A549 (cell line): ENCODE measurements at regions not wholly inside any gene's neighbourhood (a gene's known extent, or its start where the extent isn't known, plus 50 kb on each side); places are given as distances from the start of the nearest gene placed in this dataset.

ENCODE experiments used
- CBX2 ChIP-seq: fragments of 200-600 bp; sonication (generic); IDR thresholded peaks from 2 replicates; pipeline ENCODE4 v1.6.1; 2016; ENCODE audit warnings: low read depth, mild to moderate bottlenecking, borderline replicate concordance
- CHD2 ChIP-seq: fragments of 150-350 bp; IDR thresholded peaks from 2 replicates; pipeline ENCODE4 v1.6.1; 2014; ENCODE audit warnings: low read length; ENCODE audit not compliant: partially characterized antibody
- CHD4 ChIP-seq: fragments of 200-600 bp; sonication (generic); IDR thresholded peaks from 2 replicates; pipeline ENCODE4 v1.6.1; 2016; ENCODE audit warnings: antibody characterized with exemption, mild to moderate bottlenecking, borderline replicate concordance
- ESRRA ChIP-seq: fragments of 150-350 bp; IDR thresholded peaks from 2 replicates; pipeline ENCODE4 v1.6.1; 2014; ENCODE audit warnings: mild to moderate bottlenecking, low read length, borderline replicate concordance
- HOXA7 ChIP-seq: fragments of 250-450 bp; sonication (Bioruptor Pico); IDR thresholded peaks from 2 replicates; pipeline ENCODE4 v1.5.0; 2020; ENCODE audit warnings: mild to moderate bottlenecking, moderate library complexity
- JUN ChIP-seq, 2 experiments: fragments of >200 bp; sonication (Bioruptor Twin); formaldehyde crosslinking; IDR thresholded peaks; 2 replicates in 1 of 2; 3 replicates in 1 of 2; pipeline ENCODE4 v1.6.1; 2016 to 2017
- PHF8 ChIP-seq: fragments of 200-600 bp; sonication (generic); IDR thresholded peaks from 2 replicates; pipeline ENCODE4 v1.6.1; 2016; ENCODE audit warnings: low read depth, mild to moderate bottlenecking, antibody characterized with exemption, moderate library complexity, borderline replicate concordance
- POLR2A ChIP-seq: IDR thresholded peaks from 2 replicates; pipeline ENCODE4 v1.6.1; 2012; ENCODE audit warnings: mild to moderate bottlenecking, low read length
- ZFP36 ChIP-seq: fragments of 450-650 bp; IDR thresholded peaks from 2 replicates; pipeline ENCODE4 v1.6.1; 2014; ENCODE audit warnings: borderline replicate concordance; ENCODE audit not compliant: partially characterized antibody
- TF ChIP-seq, protein P1 (sequence below): fragments of >200 bp; sonication (Bioruptor Twin); formaldehyde crosslinking; IDR thresholded peaks from 3 replicates; pipeline ENCODE4 v1.5.1; 2016
- TF ChIP-seq, protein P2 (sequence below): fragments of 450-650 bp; IDR thresholded peaks from 2 replicates; pipeline ENCODE4 v1.6.1; 2014; ENCODE audit warnings: antibody characterized with exemption
- TF ChIP-seq, protein P3 (sequence below): IDR thresholded peaks from 2 replicates; pipeline ENCODE4 v1.6.1; 2012

DNA sequence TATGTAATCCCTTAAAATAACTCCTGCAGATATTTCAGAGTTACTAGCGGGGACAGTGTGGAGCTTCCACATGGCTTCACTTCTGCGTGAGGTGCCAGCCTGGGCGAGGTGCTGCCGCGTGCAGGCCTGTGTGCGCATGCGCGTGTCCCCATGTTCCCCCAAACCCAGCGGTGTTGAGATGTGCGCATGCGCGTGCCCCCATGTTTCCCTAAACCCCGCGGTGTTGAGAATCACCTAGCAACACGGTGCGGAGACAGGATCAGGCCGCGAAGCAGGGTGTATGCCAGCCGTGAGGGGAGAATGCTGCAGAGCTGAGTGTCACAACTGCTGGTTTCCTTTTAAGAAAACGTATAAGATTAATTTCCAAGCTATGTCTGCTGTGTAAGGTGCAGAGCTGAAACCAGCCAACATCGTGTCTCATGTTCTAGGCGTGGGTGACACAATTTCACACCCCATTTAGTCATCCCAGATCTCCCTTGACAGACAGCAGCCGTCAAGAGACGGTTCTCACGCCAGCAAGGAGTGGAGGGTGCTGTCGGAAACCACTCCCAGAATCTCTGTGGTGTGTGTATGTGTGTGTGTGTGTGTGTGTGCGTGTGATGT, 71.9 kb upstream of the ADARB2 start:
- TF ChIP-seq, protein P1, sequence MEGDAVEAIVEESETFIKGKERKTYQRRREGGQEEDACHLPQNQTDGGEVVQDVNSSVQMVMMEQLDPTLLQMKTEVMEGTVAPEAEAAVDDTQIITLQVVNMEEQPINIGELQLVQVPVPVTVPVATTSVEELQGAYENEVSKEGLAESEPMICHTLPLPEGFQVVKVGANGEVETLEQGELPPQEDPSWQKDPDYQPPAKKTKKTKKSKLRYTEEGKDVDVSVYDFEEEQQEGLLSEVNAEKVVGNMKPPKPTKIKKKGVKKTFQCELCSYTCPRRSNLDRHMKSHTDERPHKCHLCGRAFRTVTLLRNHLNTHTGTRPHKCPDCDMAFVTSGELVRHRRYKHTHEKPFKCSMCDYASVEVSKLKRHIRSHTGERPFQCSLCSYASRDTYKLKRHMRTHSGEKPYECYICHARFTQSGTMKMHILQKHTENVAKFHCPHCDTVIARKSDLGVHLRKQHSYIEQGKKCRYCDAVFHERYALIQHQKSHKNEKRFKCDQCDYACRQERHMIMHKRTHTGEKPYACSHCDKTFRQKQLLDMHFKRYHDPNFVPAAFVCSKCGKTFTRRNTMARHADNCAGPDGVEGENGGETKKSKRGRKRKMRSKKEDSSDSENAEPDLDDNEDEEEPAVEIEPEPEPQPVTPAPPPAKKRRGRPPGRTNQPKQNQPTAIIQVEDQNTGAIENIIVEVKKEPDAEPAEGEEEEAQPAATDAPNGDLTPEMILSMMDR, result no peak
- TF ChIP-seq ESRRA (no peak), ZFP36 (no peak), JUN (IDR thresholded peaks at IDR 0.05) (no peak), HOXA7 (CRISPR knock-in tag) (no peak), CBX2 (no peak), CHD4 (no peak), CHD2 (no peak), PHF8 (no peak), POLR2A (no peak)
- TF ChIP-seq, protein P2, sequence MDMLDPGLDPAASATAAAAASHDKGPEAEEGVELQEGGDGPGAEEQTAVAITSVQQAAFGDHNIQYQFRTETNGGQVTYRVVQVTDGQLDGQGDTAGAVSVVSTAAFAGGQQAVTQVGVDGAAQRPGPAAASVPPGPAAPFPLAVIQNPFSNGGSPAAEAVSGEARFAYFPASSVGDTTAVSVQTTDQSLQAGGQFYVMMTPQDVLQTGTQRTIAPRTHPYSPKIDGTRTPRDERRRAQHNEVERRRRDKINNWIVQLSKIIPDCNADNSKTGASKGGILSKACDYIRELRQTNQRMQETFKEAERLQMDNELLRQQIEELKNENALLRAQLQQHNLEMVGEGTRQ, result no peak
- TF ChIP-seq, protein P3, sequence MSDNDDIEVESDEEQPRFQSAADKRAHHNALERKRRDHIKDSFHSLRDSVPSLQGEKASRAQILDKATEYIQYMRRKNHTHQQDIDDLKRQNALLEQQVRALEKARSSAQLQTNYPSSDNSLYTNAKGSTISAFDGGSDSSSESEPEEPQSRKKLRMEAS, result no peak
